DMS114 treated with DMSO at 0.1 percent for 48 hours (cell line): ENCODE measurements at regions not wholly inside any gene's neighbourhood (a gene's known extent, or its start where the extent isn't known, plus 50 kb on each side); places are given as distances from the start of the nearest gene placed in this dataset.

ENCODE experiments used
- DNase-seq: peaks from one replicate; lab custom pipeline; 2025; ENCODE audit not compliant: unreplicated experiment; lab: John Stamatoyannopoulos, UW

- DNase-seq, result no peak
Measured at GRCh38 chr2:7574385-7574784, 657.2 kb downstream of the RNF144A start.

GRCh38 chr2:7577769-7578168 is 660.6 kb downstream of the RNF144A start:
- DNase-seq, result no peak

GRCh38 chr2:7584017-7584416 is 666.8 kb downstream of the RNF144A start:
- no peak for DNase-seq

- no peak for DNase-seq
Measured at GRCh38 chr2:7586898-7587297, 669.7 kb downstream of the RNF144A start.

- no peak for DNase-seq
Measured at GRCh38 chr2:7588295-7588694, 671.1 kb downstream of the RNF144A start.

- no peak for DNase-seq
Measured at GRCh38 chr2:7592618-7593140, 675.5 kb downstream of the RNF144A start.

- no peak for DNase-seq
Measured at GRCh38 chr2:7593360-7593759, 676.1 kb downstream of the RNF144A start.

- DNase-seq, result no peak
Measured at GRCh38 chr2:7594211-7594610, 677.0 kb downstream of the RNF144A start.

GRCh38 chr2:7595206-7595605 is 678.0 kb downstream of the RNF144A start:
- DNase-seq, result no peak

GRCh38 chr2:7598402-7598801 is 681.2 kb downstream of the RNF144A start:
- no peak for DNase-seq

- no peak for DNase-seq
Measured at GRCh38 chr2:7599462-7600258, 682.4 kb downstream of the RNF144A start.

GRCh38 chr2:7601990-7602389 is 684.8 kb downstream of the RNF144A start:
- no peak for DNase-seq

GRCh38 chr2:7604456-7604855 is 687.2 kb downstream of the RNF144A start:
- no peak for DNase-seq

- DNase-seq, result no peak
Measured at GRCh38 chr2:7607441-7608173, 690.4 kb downstream of the RNF144A start.

GRCh38 chr2:7609556-7609955 is 692.3 kb downstream of the RNF144A start:
- no peak for DNase-seq

GRCh38 chr2:7609974-7610373 is 692.8 kb downstream of the RNF144A start:
- DNase-seq, result no peak

- DNase-seq, result no peak
Measured at GRCh38 chr2:7611750-7612149, 694.5 kb downstream of the RNF144A start.

GRCh38 chr2:7612969-7613368 is 695.8 kb downstream of the RNF144A start:
- no peak for DNase-seq

GRCh38 chr2:7613831-7614230 is 696.6 kb downstream of the RNF144A start:
- no peak for DNase-seq

GRCh38 chr2:7618031-7618430 is 700.8 kb downstream of the RNF144A start:
- DNase-seq, result no peak

GRCh38 chr2:7619203-7619970 is 702.2 kb downstream of the RNF144A start:
- DNase-seq, result no peak
